HG03565 (cell line): ENCODE measurements at regions not wholly inside any gene's neighbourhood (a gene's known extent, or its start where the extent isn't known, plus 50 kb on each side); places are given as distances from the start of the nearest gene placed in this dataset.
"Not testable (repeated sequence)": the region's sequence is repeated elsewhere in the genome, so short reads cannot be mapped to it uniquely, and the experiment has no call there.

ENCODE experiments used
- ATAC-seq: cut with Tn5 transposase; IDR thresholded peaks from one replicate; pipeline ENCODE4 v1.9.1; 2021; ENCODE audit warnings: mild to moderate bottlenecking, moderate library complexity; ENCODE audit not compliant: unreplicated experiment

- ATAC-seq = no peak
Measured at GRCh38 chr5:87661784-87662566, 249.2 kb upstream of the CCNH start.

- peak; percentile 35 for ATAC-seq
Measured at GRCh38 chr5:87653242-87653641, 240.5 kb upstream of the CCNH start.

GRCh38 chr5:87650284-87650683 lies 237.6 kb upstream of the CCNH start:
- ATAC-seq = no peak

GRCh38 chr5:87649455-87649854 lies 236.7 kb upstream of the CCNH start:
- ATAC-seq = no peak

- ATAC-seq = no peak
Measured at GRCh38 chr5:87645224-87645623, 232.5 kb upstream of the CCNH start.

GRCh38 chr5:87640902-87641301 lies 228.2 kb upstream of the CCNH start:
- ATAC-seq = no peak

- ATAC-seq = no peak
Measured at GRCh38 chr5:87627363-87627762, 214.6 kb upstream of the CCNH start.

- no peak for ATAC-seq
Measured at GRCh38 chr5:87608385-87608784, 195.7 kb upstream of the CCNH start.

GRCh38 chr5:87605663-87606062 lies 192.9 kb upstream of the CCNH start:
- no peak for ATAC-seq

- no peak for ATAC-seq
Measured at GRCh38 chr5:87599778-87600177, 187.0 kb upstream of the CCNH start.

GRCh38 chr5:87598460-87598859 lies 185.7 kb upstream of the CCNH start:
- ATAC-seq = no peak

GRCh38 chr5:87594566-87594965 lies 181.8 kb upstream of the CCNH start:
- no peak for ATAC-seq

GRCh38 chr5:87589587-87589986 lies 176.9 kb upstream of the CCNH start:
- no peak for ATAC-seq

GRCh38 chr5:87588316-87588715 lies 175.6 kb upstream of the CCNH start:
- no peak for ATAC-seq

- ATAC-seq = not testable (repeated sequence)
Measured at GRCh38 chr5:87583704-87584103, 171.0 kb upstream of the CCNH start.

GRCh38 chr5:87582149-87582548 lies 169.4 kb upstream of the CCNH start:
- ATAC-seq = no peak

GRCh38 chr5:87581661-87582060 lies 168.9 kb upstream of the CCNH start:
- no peak for ATAC-seq

GRCh38 chr5:87579678-87580077 lies 166.9 kb upstream of the CCNH start:
- ATAC-seq = no peak

- ATAC-seq = no peak
Measured at GRCh38 chr5:87576867-87577266, 164.1 kb upstream of the CCNH start.

- not testable (repeated sequence) for ATAC-seq
Measured at GRCh38 chr5:87576306-87576705, 163.6 kb upstream of the CCNH start.

GRCh38 chr5:87574106-87574505 lies 161.4 kb upstream of the CCNH start:
- ATAC-seq = no peak

- ATAC-seq = no peak
Measured at GRCh38 chr5:87572611-87573010, 159.9 kb upstream of the CCNH start.

GRCh38 chr5:87572090-87572489 lies 159.4 kb upstream of the CCNH start:
- peak; percentile 42 for ATAC-seq
